HL-60 (cell line): ENCODE measurements at regions not wholly inside any gene's neighbourhood (a gene's known extent, or its start where the extent isn't known, plus 50 kb on each side); places are given as distances from the start of the nearest gene placed in this dataset.
"Not testable (repeated sequence)": the region's sequence is repeated elsewhere in the genome, so short reads cannot be mapped to it uniquely, and the experiment has no call there.

Source experiments
- DNase-seq, 2 experiments: peaks; one replicate each; pipeline ENCODE4 v3.0.0-alpha.2; 2010 to 2020; ENCODE audit warnings: low read depth in 1 of 2, low spot score in 1 of 2
- H3K27ac ChIP-seq: fragments of 250-450 bp; sonication (Bioruptor Pico); replicated peaks from 2 replicates; pipeline ENCODE4 v1.5.1; 2020; ENCODE audit warnings: mild to moderate bottlenecking, moderate library complexity
- H3K27me3 ChIP-seq: fragments of 250-450 bp; sonication (Bioruptor Pico); 2 replicates; pipeline ENCODE4 v1.5.1; 2021; ENCODE audit warnings: mild to moderate bottlenecking, moderate library complexity; ENCODE audit not compliant: insufficient read depth, poor library complexity, severe bottlenecking
- H3K4me3 ChIP-seq: replicated peaks from 2 replicates; pipeline ENCODE4 v1.5.1; 2011; ENCODE audit warnings: mild to moderate bottlenecking, control low read depth, low read length; ENCODE audit not compliant: insufficient read depth
- CTCF ChIP-seq: IDR thresholded peaks from one replicate; pipeline ENCODE4 v1.5.1; 2011; ENCODE audit warnings: low read length, control low read depth, inconsistent platforms; ENCODE audit not compliant: insufficient read depth
- GABPA ChIP-seq: IDR thresholded peaks from 2 replicates; pipeline ENCODE4 v1.6.1; 2012; ENCODE audit warnings: low read depth
- POLR2AphosphoS5 ChIP-seq: IDR thresholded peaks from 2 replicates; pipeline ENCODE4 v1.6.1; 2012; ENCODE audit warnings: low read depth
- REST ChIP-seq: IDR thresholded peaks from 2 replicates; pipeline ENCODE4 v1.6.1; 2012; ENCODE audit warnings: low read depth; ENCODE audit not compliant: insufficient replicate concordance
- SPI1 ChIP-seq: IDR thresholded peaks from 2 replicates; pipeline ENCODE4 v1.6.1; 2012; ENCODE audit warnings: low read depth, mild to moderate bottlenecking, borderline replicate concordance

GRCh38 chr21:24514081-24514733, 1093.1 kb downstream of the MRPL39 start:
- Histone ChIP-seq H3K27ac (no peak overlapping the region), H3K27me3 (no peaks in the 10 kb centered on the region), H3K4me3 (no peak overlapping the region)
- no peak for TF ChIP-seq SPI1
- TF ChIP-seq CTCF = peak; percentile 36
- no peak for DNase-seq

- TF ChIP-seq SPI1 (no peak), CTCF (no peak), POLR2AphosphoS5 (no peak), GABPA (no peak), REST (no peak)
- H3K4me3 ChIP-seq = no peak overlapping the region
- no peak for DNase-seq
Observed at GRCh38 chr21:24509131-24509530, 1098.2 kb downstream of the MRPL39 start.

GRCh38 chr21:24486973-24487372, 1120.3 kb downstream of the MRPL39 start:
- Histone ChIP-seq H3K27me3 (no peaks in the 10 kb centered on the region), H3K4me3 (no peak overlapping the region), H3K27ac (no peak overlapping the region)
- no peak for DNase-seq
- TF ChIP-seq GABPA = no peak
- no peak for TF ChIP-seq SPI1
- TF ChIP-seq POLR2AphosphoS5 = no peak
- no peak for TF ChIP-seq REST
- no peak for TF ChIP-seq CTCF

More at GRCh38 chr21:24509131-24509530, 1098.2 kb downstream of the MRPL39 start:
- Histone ChIP-seq H3K27me3 (no peaks in the 10 kb centered on the region), H3K27ac (no peak overlapping the region)

- H3K27ac ChIP-seq, DNase-seq, H3K27me3 ChIP-seq, H3K4me3 ChIP-seq: not testable (repeated sequence)
Observed at GRCh38 chr21:24483361-24483760, 1123.9 kb downstream of the MRPL39 start.
